Activated T-helper 2 cell treated with anti-CD3 and anti-CD28 coated beads, Interferon-gamma antibody, Interleukin-2, Interleukin-4, amounts not matched to agents 10 μg/mL and 5 μg/mL and 100 μg/mL, durations not matched to agents 14 hours and 24 hours and 36 hours (primary cell): ENCODE measurements at regions not wholly inside any gene's neighbourhood (a gene's known extent, or its start where the extent isn't known, plus 50 kb on each side); places are given as distances from the start of the nearest gene placed in this dataset.

Source experiments
- DNase-seq: peaks from one replicate; pipeline ENCODE4 v3.0.0; 2021; ENCODE audit warnings: low spot score
- H3K27ac Mint-ChIP-seq: one replicate; pipeline ENCODE4 v1.8.0; 2021; ENCODE audit warnings: mixed read lengths
- H3K27me3 Mint-ChIP-seq: one replicate; pipeline ENCODE4 v1.8.0; 2021; ENCODE audit warnings: low read depth, mixed read lengths
- H3K36me3 Mint-ChIP-seq: one replicate; pipeline ENCODE4 v1.8.0; 2021; ENCODE audit warnings: low read depth, mixed read lengths
- H3K4me1 Mint-ChIP-seq: one replicate; pipeline ENCODE4 v1.8.0; 2021; ENCODE audit warnings: low read depth, mixed read lengths
- H3K4me3 Mint-ChIP-seq: one replicate; pipeline ENCODE4 v1.8.0; 2021; ENCODE audit warnings: low read depth, mild to moderate bottlenecking, moderate library complexity, mixed read lengths
- H3K9me3 Mint-ChIP-seq: one replicate; pipeline ENCODE4 v1.8.0; 2021; ENCODE audit warnings: mixed read lengths
- intact Hi-C: fragments of 100-400 bp; cut with micrococcal nuclease; formaldehyde crosslinking; loops from one replicate; pipeline ENCODE4 v1.15.1; 2023

DNA sequence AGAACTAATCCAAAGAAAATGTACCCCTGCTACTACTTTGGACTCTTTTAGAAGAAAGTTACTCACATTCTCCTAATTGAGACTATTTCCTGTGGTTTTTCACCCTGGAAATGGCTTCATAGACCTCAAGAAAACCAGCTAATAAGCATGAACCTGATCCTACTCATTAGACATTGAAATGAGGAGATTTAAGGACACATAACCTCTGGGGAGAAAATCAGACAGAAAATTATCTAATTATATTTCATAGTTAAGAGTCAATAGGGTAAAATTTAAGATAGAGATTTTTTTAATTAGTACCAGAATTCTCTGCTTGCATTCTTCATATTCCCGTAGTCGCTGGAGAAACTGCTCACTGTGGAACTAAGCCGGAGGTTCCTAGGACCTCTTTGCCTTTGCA, 114.6 kb upstream of the ACP3 start:
- Mint-ChIP-seq H3K36me3 (no peaks in the 10 kb centered on the region), H3K4me3 (no peak overlapping the region), H3K4me1 (no peaks in the 10 kb centered on the region), H3K27me3 (peaks cover 4% of the 10 kb centered on the region), H3K9me3 (no peaks in the 10 kb centered on the region), H3K27ac (no peak overlapping the region)
- DNase-seq, result no peak
- intact Hi-C loops, result no loop called here

DNA sequence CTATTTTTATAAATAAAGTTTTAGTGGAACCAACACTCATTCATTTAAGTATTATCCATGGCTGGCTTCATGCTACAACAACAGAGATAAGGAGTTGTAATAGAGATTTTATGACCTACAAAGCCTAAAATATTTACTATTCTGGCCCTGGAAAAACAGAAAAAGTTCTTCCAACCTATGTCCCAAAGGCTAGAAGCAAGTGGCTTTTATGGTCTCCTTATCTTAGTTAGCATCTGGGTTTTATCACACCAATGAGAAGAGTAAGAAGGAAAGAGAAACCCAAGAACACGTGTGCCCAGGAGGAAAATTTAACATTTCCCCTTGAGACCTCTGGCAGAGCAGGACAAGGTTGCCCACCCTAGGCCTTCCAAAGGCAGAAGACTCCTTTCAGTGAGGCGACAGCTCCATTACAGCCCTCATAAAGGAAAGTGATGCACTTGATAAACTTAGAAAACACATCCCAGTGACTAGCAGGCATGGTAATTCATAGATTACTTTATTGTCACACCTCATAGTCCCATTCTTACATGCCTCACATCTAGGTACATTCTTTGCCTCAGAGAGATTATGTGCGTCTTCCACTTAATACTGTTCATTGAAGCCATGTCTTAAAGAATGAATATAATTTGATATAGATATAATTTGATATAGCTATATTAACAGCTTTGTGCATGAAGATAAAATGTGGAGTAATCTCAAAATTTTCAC, 113.2 kb upstream of the ACP3 start:
- DNase-seq, result no peak
- intact Hi-C loops, result no loop called here
- H3K36me3 Mint-ChIP-seq, result no peaks in the 10 kb centered on the region
- H3K27ac Mint-ChIP-seq, result no peak overlapping the region
- H3K4me3 Mint-ChIP-seq, result no peak overlapping the region
- H3K27me3 Mint-ChIP-seq, result peaks cover 6% of the 10 kb centered on the region
- H3K4me1 Mint-ChIP-seq, result no peaks in the 10 kb centered on the region
- no peaks in the 10 kb centered on the region for H3K9me3 Mint-ChIP-seq

DNA sequence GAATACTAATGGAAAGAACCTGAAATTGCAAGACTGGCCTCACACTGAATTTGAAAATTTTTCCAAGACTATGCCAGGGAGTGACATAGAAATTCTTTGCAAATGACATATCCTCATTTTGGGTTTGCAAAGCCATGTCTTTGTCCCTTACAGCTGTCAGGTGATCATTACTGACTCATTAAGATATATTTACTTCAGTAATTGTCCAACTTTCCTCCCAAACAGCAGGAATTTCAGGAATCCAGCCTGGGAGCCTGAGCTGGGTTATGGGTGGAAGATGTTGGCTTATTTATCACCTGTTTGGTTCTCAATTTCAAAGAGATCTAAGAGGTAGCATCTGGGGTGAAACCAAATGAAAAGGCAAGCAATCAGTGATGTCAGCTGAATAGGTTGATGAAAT, 111.6 kb upstream of the ACP3 start:
- H3K4me3 Mint-ChIP-seq, result no peak overlapping the region
- DNase-seq, result no peak
- no peaks in the 10 kb centered on the region for H3K4me1 Mint-ChIP-seq
- H3K9me3 Mint-ChIP-seq, result no peaks in the 10 kb centered on the region
- H3K36me3 Mint-ChIP-seq, result no peaks in the 10 kb centered on the region
- intact Hi-C loops, result no loop called here
- H3K27ac Mint-ChIP-seq, result no peak overlapping the region
- peaks cover 6% of the 10 kb centered on the region for H3K27me3 Mint-ChIP-seq

DNA sequence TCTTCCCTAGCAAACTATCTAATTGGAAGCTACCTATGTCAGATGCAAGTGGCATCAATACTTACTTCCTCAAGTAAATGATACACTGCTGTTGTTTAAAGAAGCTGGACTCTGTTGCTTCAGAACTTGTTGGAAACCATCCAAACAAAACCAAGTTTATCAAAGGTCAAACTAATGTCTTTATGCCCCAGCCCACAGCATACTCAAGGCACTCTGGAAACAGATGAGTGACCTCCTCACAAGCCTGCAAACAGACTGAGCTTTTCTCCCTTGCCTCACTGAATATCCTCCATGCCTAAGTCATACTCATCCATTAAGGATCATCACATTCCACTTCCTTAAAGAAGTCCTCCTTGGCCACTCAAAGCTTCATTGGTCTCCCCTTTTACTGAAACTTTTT, 107.4 kb upstream of the ACP3 start:
- Mint-ChIP-seq H3K36me3 (no peaks in the 10 kb centered on the region), H3K27ac (no peak overlapping the region), H3K27me3 (peaks cover 2% of the 10 kb centered on the region), H3K4me1 (no peaks in the 10 kb centered on the region), H3K4me3 (no peak overlapping the region), H3K9me3 (no peaks in the 10 kb centered on the region)
- intact Hi-C loops, result no loop called here
- DNase-seq, result no peak

DNA sequence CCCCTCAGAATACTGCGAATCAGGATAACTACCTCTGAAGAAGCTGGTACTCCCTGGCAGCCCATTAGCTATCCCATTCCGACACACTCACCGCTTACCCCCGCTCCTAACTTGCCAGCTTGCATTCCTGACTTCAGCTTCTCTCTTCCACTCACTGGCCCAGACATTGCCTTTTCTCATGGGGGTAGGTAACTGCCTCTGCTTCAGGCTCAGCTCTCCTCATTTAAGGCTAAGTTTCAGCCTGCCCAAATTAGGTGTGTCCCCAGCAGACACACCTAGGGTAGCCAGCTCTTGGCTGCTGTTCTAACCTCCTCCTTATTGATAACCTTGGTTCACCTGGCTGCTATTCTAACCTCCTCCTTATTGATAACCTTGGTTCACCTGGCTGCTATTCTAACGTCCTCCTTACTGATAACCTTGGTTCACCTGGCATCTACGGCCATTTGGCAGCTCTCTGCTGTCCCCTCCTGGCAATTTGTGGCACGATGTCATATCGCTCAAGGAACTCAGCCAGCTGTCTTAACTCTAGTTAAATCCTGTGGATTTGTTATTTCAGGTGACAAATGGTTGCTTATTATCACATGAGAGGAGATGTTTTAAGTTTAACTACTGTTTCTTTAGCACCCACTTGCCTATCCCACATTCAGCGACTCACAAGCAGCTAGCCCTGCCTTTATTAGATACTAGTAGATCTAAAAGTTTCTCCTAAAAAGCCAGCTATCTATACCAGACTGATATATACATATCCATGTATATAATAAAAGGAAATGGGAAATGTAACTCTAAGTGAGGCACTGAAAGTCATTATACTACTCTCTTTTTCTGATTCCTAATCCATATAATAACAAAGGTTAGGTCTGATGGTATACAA, 106.5 kb upstream of the ACP3 start:
- H3K27me3 Mint-ChIP-seq, result peaks cover 2% of the 10 kb centered on the region
- no peak for DNase-seq
- H3K36me3 Mint-ChIP-seq, result no peaks in the 10 kb centered on the region
- intact Hi-C loops, result no loop called here
- H3K4me1 Mint-ChIP-seq, result no peaks in the 10 kb centered on the region
- H3K4me3 Mint-ChIP-seq, result no peak overlapping the region
- H3K27ac Mint-ChIP-seq, result no peak overlapping the region
- H3K9me3 Mint-ChIP-seq, result no peaks in the 10 kb centered on the region

DNA sequence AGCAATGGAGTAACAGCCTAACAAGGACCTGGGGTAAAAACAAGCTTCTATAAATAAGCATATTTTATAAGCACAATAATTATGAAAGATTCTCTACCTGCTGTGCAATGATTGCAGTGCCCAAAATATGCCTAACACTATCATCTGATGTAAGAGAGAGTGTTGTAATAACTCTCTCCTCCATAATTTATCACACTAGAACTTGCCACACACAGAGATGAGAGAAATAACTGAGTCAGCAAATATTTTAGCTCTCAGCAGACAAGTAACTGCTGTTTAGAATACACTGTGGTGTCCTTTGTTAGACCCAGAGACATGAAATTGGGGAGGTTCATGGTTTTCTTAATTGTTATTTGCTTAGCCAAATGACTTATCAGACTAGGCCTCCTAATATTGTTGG, 105.3 kb upstream of the ACP3 start:
- no peaks in the 10 kb centered on the region for H3K36me3 Mint-ChIP-seq
- H3K9me3 Mint-ChIP-seq, result no peaks in the 10 kb centered on the region

DNA sequence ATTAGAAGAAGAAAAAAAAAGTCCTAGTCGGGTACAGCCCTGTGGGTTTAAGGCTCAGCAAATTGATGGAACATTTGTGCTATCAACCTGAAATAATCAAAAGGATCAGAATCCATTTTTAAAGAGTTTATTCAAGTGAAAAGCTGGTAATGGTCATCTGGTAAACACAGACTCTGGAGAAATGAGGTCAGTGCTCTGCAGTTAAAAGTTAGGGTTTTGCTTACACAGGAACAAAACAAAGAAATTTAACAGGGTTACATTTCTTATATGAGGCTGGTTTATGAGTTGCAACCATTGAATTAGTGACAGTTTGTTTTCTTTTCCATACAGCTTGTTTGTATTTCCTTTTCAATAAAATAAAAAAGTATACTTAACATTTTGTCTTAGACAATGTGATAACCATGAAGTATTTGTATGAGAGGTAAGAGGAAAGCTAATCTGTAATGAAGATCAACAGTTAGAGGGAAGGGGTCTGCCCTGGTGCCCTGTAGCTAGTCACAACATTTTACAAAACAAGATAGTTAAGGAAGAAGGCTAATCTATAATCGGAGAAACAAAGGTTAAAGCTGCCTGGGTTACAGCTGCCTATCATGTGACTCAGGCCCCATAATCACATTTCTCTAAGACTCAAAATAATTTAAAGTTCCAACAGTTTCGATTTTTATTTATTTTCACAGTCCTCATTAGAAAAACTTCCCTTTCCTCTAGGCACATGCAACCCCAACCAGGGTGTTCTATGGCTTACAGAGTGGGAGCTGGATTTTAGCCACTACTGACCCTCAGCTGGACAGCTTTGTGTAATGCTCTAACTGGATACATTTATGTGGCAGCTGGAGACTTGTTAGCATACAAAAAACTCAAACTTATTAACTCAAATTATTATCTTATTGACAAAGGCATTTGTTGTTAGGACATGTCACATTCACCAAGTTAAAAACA, 98.1 kb upstream of the ACP3 start:
- H3K27me3 Mint-ChIP-seq, result peaks cover 8% of the 10 kb centered on the region
- H3K27ac Mint-ChIP-seq, result no peak overlapping the region
- no peaks in the 10 kb centered on the region for H3K9me3 Mint-ChIP-seq
- no peaks in the 10 kb centered on the region for H3K36me3 Mint-ChIP-seq
- H3K4me3 Mint-ChIP-seq, result no peak overlapping the region
- intact Hi-C loops, result no loop called here
- H3K4me1 Mint-ChIP-seq, result no peaks in the 10 kb centered on the region
- no peak for DNase-seq

More for the DNA sequence above, 105.3 kb upstream of the ACP3 start:
- no peak for DNase-seq
- no peak overlapping the region for H3K4me3 Mint-ChIP-seq
- intact Hi-C loops, result no loop called here
- no peaks in the 10 kb centered on the region for H3K4me1 Mint-ChIP-seq
- peaks cover 2% of the 10 kb centered on the region for H3K27me3 Mint-ChIP-seq
- no peak overlapping the region for H3K27ac Mint-ChIP-seq

DNA sequence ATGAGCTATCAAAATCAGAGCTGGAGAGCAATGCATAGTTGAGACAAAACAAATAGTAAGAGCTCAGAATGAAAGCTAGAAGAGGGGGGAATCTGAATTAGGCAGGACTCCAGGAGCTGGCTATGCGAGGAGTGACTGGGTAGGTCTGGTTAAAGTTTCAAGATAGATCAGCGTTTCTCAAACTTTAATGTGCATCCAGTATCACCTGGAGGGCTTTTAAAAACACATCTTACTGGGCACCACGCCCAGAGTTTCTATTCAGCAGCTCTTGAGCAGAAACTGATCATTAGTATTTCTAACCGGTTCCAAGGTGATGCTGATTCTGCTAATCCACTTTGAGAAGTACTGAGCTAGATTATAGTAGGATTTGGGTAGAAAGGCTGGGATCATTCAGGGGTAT, 96.2 kb upstream of the ACP3 start:
- no peaks in the 10 kb centered on the region for H3K4me1 Mint-ChIP-seq
- H3K27ac Mint-ChIP-seq, result no peak overlapping the region
- H3K36me3 Mint-ChIP-seq, result no peaks in the 10 kb centered on the region
- intact Hi-C loops, result no loop called here
- no peak for DNase-seq
- no peak overlapping the region for H3K4me3 Mint-ChIP-seq
- H3K27me3 Mint-ChIP-seq, result peaks cover 8% of the 10 kb centered on the region
- no peaks in the 10 kb centered on the region for H3K9me3 Mint-ChIP-seq

DNA sequence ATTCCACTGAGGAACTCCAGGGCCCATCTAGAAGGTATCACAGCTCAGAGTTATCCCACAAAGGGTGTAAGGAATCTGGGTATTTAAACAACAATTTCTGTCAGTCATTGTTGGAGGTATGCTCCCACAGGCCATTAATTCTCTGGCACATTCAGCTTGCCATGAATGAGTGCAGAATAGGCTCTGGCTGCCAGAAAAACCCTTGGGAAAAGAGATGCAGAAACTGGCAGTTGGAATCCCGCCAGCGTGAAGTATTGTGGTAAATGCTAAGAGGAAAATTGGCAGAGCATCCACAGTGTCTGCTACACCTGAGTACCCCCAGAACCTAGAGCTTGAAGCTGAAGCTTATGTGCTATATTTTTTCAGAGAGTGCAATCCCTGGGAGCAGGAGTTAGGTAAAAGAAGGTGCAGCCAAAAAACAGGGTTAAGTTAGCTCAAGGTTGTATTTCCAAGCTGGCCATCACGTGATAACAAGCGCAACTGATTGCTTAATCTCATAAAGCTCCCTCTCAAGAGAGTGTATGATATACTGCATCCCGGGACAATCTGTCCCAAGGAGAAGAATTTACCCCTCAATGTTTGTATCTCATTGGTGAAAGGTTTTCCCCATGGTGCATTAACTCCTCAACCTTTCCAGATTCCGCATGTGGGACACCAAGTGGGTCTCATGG, 94.2 kb upstream of the ACP3 start:
- intact Hi-C loops, result no loop called here
- Mint-ChIP-seq H3K27ac (no peak overlapping the region), H3K36me3 (no peaks in the 10 kb centered on the region), H3K27me3 (peaks cover 8% of the 10 kb centered on the region), H3K9me3 (no peaks in the 10 kb centered on the region), H3K4me1 (no peaks in the 10 kb centered on the region), H3K4me3 (no peak overlapping the region)
- no peak for DNase-seq

DNA sequence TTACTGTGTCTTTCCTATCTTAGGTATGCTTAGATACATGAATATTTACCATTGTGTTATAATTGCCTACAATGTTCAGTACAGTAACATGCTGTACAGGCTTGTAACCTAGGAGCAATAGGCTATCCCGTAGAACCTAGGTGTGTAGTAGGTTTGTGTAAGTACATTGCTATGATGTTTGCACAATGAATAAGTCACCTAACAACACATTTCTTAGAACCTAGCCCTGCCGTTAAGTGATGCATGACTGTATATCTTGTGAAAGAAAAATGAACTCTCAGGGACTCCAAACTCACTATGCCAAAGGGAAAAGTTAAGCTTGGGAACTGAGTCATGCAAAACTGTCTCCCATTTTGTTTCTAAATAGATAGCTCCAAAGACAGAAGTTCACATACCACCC, 91.5 kb upstream of the ACP3 start:
- intact Hi-C loops, result no loop called here
- Mint-ChIP-seq H3K9me3 (no peaks in the 10 kb centered on the region), H3K27me3 (peaks cover 2% of the 10 kb centered on the region), H3K4me3 (no peak overlapping the region), H3K27ac (no peak overlapping the region), H3K36me3 (no peaks in the 10 kb centered on the region), H3K4me1 (no peaks in the 10 kb centered on the region)
- DNase-seq, result no peak

DNA sequence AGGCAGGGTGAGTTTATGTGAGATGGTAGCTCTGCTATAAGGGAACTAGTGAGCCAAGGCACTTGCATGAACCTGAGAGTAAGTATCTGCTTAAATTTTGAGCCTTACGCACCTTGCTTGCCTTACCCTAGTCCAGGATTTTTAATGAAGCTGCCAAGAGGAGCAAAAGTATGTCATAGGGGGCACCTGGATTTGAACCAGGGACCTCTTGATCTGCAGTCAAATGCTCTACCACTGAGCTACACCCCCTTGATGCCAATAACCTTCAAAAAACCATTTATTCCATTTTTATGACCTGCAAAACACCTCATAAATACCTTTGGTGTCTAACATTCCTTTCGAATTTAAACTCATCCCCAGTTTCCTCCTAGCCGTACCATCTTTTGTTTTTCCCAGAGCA, 88.3 kb upstream of the ACP3 start:
- H3K9me3 Mint-ChIP-seq, result no peaks in the 10 kb centered on the region
- H3K36me3 Mint-ChIP-seq, result no peaks in the 10 kb centered on the region
- no peak overlapping the region for H3K27ac Mint-ChIP-seq
- no peak overlapping the region for H3K4me3 Mint-ChIP-seq
- intact Hi-C loops, result no loop called here
- no peaks in the 10 kb centered on the region for H3K4me1 Mint-ChIP-seq
- no peaks in the 10 kb centered on the region for H3K27me3 Mint-ChIP-seq
- no peak for DNase-seq

DNA sequence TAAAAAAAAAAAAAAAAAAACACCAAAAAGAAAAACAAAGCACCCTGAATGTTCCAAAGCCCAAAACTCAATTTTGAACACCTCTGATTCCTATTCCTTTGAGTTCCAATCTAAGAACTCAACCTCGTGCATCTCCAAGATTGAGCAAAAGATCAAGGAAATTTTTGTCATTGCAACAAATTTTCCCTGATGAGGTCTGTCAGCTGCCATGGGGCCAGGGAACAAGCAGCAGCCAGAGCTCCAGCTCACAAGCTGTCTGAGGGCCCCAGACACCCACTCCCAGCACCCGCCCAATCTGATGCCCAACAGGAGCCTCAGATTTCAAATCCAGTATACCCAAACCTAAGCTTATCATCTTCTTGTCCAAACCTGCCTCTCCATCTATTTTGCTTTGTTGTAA, 87.6 kb upstream of the ACP3 start:
- Mint-ChIP-seq H3K36me3 (no peaks in the 10 kb centered on the region), H3K27ac (no peak overlapping the region), H3K9me3 (no peaks in the 10 kb centered on the region), H3K4me3 (no peak overlapping the region), H3K27me3 (no peaks in the 10 kb centered on the region), H3K4me1 (no peaks in the 10 kb centered on the region)
- no peak for DNase-seq
- intact Hi-C loops, result no loop called here
